ENCODE measurements at regions not wholly inside any gene's neighbourhood (a gene's known extent, or its start where the extent isn't known, plus 50 kb on each side); places are given as distances from the start of the nearest gene placed in this dataset.

GRCh38 chr15:62942428-62942827, 100.1 kb upstream of the TPM1 start:
- Histone ChIP-seq H3K9ac (ENCODE audit: insufficient read depth, low read length) (no peak overlapping the region), H3K4me2 (ENCODE audit: extremely low read depth, insufficient read depth, low read length) (no peak overlapping the region), H3K27ac (ENCODE audit: insufficient read depth, low read length) (no peak overlapping the region), H4K20me1 (ENCODE audit: control insufficient read depth, extremely low read depth, insufficient read depth, low read length) (no peaks in the 10 kb centered on the region), H3K4me3 (replicated peaks in 1 of 4; ENCODE audit: control extremely low read depth in 1 of 4, insufficient read depth in 1 of 4, low read depth in 3 of 4, low read length in 4 of 4) (no peak overlapping the region), H3K36me3 (ENCODE audit: control insufficient read depth, insufficient read depth, low read length) (no peaks in the 10 kb centered on the region), H3K4me1 (ENCODE audit: control insufficient read depth, extremely low read depth, insufficient read depth, low read length) (peaks cover 20% of the 10 kb centered on the region), H3K79me2 (ENCODE audit: control insufficient read depth, insufficient read depth, low read length) (no peaks in the 10 kb centered on the region), H3K9me3 (ENCODE audit: control insufficient read depth, insufficient read depth, low read depth, low read length) (no peaks in the 10 kb centered on the region), H2AFZ (ENCODE audit: low read length) (no peak overlapping the region), H3K27me3 (ENCODE audit: control insufficient read depth, insufficient read depth, low read length) (peaks cover 4% of the 10 kb centered on the region)
- no peak for TF ChIP-seq EZH2 (IDR thresholded peaks at IDR 0.05; ENCODE audit: low read length, missing control alignments)
- TF ChIP-seq CTCF (conservative IDR thresholded peaks at IDR 0.05 in 1 of 2, IDR thresholded peaks at IDR 0.05 in 1 of 2; ENCODE audit: low read depth in 1 of 2, low read length in 2 of 2), result no peak
- DNase-seq (ENCODE audit: low read depth in 2 of 2), result no peak

- Histone ChIP-seq H2AFZ (ENCODE audit: low read length) (no peak overlapping the region), H4K20me1 (ENCODE audit: control insufficient read depth, extremely low read depth, insufficient read depth, low read length) (no peaks in the 10 kb centered on the region), H3K4me2 (ENCODE audit: extremely low read depth, insufficient read depth, low read length) (no peak overlapping the region), H3K36me3 (ENCODE audit: control insufficient read depth, insufficient read depth, low read length) (no peaks in the 10 kb centered on the region), H3K9ac (ENCODE audit: insufficient read depth, low read length) (no peak overlapping the region), H3K27ac (ENCODE audit: insufficient read depth, low read length) (no peak overlapping the region), H3K27me3 (ENCODE audit: control insufficient read depth, insufficient read depth, low read length) (peaks cover 4% of the 10 kb centered on the region), H3K4me3 (replicated peaks in 1 of 4; ENCODE audit: control extremely low read depth in 1 of 4, insufficient read depth in 1 of 4, low read depth in 3 of 4, low read length in 4 of 4) (no peak overlapping the region), H3K9me3 (ENCODE audit: control insufficient read depth, insufficient read depth, low read depth, low read length) (no peaks in the 10 kb centered on the region), H3K79me2 (ENCODE audit: control insufficient read depth, insufficient read depth, low read length) (no peaks in the 10 kb centered on the region), H3K4me1 (ENCODE audit: control insufficient read depth, extremely low read depth, insufficient read depth, low read length) (peaks cover 19% of the 10 kb centered on the region)
- TF ChIP-seq EZH2 (IDR thresholded peaks at IDR 0.05; ENCODE audit: low read length, missing control alignments) (no peak), CTCF (conservative IDR thresholded peaks at IDR 0.05 in 1 of 2, IDR thresholded peaks at IDR 0.05 in 1 of 2; ENCODE audit: low read depth in 1 of 2, low read length in 2 of 2) (no peak)
- DNase-seq (ENCODE audit: low read depth in 2 of 2), result no peak
These were observed 97.5 kb upstream of the TPM1 start for GRCh38 chr15:62945063-62945462.

- H3K4me1 ChIP-seq (ENCODE audit: control insufficient read depth, extremely low read depth, insufficient read depth, low read length), result peaks cover 13% of the 10 kb centered on the region
- TF ChIP-seq CTCF (conservative IDR thresholded peaks at IDR 0.05 in 1 of 2, IDR thresholded peaks at IDR 0.05 in 1 of 2; ENCODE audit: low read depth in 1 of 2, low read length in 2 of 2) (no peak), EZH2 (IDR thresholded peaks at IDR 0.05; ENCODE audit: low read length, missing control alignments) (no peak)
- no peak overlapping the region for H3K4me3 ChIP-seq (replicated peaks in 1 of 4; ENCODE audit: control extremely low read depth in 1 of 4, insufficient read depth in 1 of 4, low read depth in 3 of 4, low read length in 4 of 4)
- no peaks in the 10 kb centered on the region for H3K9me3 ChIP-seq (ENCODE audit: control insufficient read depth, insufficient read depth, low read depth, low read length)
- H3K27me3 ChIP-seq (ENCODE audit: control insufficient read depth, insufficient read depth, low read length), result peaks cover 4% of the 10 kb centered on the region
- no peak overlapping the region for H3K27ac ChIP-seq (ENCODE audit: insufficient read depth, low read length)
- no peaks in the 10 kb centered on the region for H4K20me1 ChIP-seq (ENCODE audit: control insufficient read depth, extremely low read depth, insufficient read depth, low read length)
- no peak overlapping the region for H3K4me2 ChIP-seq (ENCODE audit: extremely low read depth, insufficient read depth, low read length)
- DNase-seq (ENCODE audit: low read depth in 2 of 2), result no peak
- no peaks in the 10 kb centered on the region for H3K36me3 ChIP-seq (ENCODE audit: control insufficient read depth, insufficient read depth, low read length)
- H3K9ac ChIP-seq (ENCODE audit: insufficient read depth, low read length), result no peak overlapping the region
- no peaks in the 10 kb centered on the region for H3K79me2 ChIP-seq (ENCODE audit: control insufficient read depth, insufficient read depth, low read length)
- no peak overlapping the region for H2AFZ ChIP-seq (ENCODE audit: low read length)
These were observed 96.8 kb upstream of the TPM1 start for GRCh38 chr15:62945760-62946159.

All from fibroblast of lung (primary cell).